H1 (cell line): ENCODE measurements at regions not wholly inside any gene's neighbourhood (a gene's known extent, or its start where the extent isn't known, plus 50 kb on each side); places are given as distances from the start of the nearest gene placed in this dataset.

ENCODE experiments used
- BACH1 ChIP-seq: IDR thresholded peaks from 2 replicates; pipeline ENCODE4 v1.6.1; 2012; ENCODE audit warnings: low read length, improper control_type of control experiment

GRCh38 chr10:64036321-64036930 is 515.2 kb downstream of the REEP3 start (continued):
- no peak for TF ChIP-seq BACH1
- TF ChIP-seq, all 59 proteins: peak for 0
